Neural cell (in vitro differentiated cells): ENCODE measurements at regions not wholly inside any gene's neighbourhood (a gene's known extent, or its start where the extent isn't known, plus 50 kb on each side); places are given as distances from the start of the nearest gene placed in this dataset.

Source experiments
- POLR2AphosphoS5 ChIP-seq: IDR thresholded peaks from 2 replicates; pipeline ENCODE4 v1.6.1; 2012
- TF ChIP-seq, protein P1 (sequence below): fragments of 450-650 bp; IDR thresholded peaks from 2 replicates; pipeline ENCODE4 v1.5.1; 2014; ENCODE audit warnings: antibody characterized with exemption, mild to moderate bottlenecking, moderate library complexity; ENCODE audit not compliant: poor library complexity, severe bottlenecking

DNA sequence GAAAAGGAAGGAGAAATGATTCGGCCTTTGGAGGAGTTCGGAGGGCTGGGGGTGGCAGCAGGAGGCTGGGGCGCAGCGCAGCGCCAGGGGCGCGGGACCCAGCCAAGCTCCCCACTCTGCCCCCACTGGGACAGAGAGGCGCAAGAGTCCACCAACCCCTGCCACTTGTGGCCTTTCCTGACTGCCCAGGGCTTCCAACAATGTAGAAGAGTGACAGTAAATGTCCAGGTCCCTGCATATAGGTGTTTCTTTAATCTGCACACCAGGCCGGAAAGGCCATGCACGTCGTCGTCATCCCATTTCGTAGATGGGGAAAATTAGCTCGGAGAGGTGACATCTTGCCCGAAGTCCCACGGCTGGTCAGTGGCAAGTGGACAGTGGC lies 96.6 kb downstream of the INHBB start:
- TF ChIP-seq, protein P1, sequence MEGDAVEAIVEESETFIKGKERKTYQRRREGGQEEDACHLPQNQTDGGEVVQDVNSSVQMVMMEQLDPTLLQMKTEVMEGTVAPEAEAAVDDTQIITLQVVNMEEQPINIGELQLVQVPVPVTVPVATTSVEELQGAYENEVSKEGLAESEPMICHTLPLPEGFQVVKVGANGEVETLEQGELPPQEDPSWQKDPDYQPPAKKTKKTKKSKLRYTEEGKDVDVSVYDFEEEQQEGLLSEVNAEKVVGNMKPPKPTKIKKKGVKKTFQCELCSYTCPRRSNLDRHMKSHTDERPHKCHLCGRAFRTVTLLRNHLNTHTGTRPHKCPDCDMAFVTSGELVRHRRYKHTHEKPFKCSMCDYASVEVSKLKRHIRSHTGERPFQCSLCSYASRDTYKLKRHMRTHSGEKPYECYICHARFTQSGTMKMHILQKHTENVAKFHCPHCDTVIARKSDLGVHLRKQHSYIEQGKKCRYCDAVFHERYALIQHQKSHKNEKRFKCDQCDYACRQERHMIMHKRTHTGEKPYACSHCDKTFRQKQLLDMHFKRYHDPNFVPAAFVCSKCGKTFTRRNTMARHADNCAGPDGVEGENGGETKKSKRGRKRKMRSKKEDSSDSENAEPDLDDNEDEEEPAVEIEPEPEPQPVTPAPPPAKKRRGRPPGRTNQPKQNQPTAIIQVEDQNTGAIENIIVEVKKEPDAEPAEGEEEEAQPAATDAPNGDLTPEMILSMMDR: no peak
- no peak for TF ChIP-seq POLR2AphosphoS5
